Lower leg skin (tissue), 3 donors: ENCODE measurements at regions not wholly inside any gene's neighbourhood (a gene's known extent, or its start where the extent isn't known, plus 50 kb on each side); places are given as distances from the start of the nearest gene placed in this dataset.

Experiments
- POLR2A ChIP-seq, 2 donors: fragments of 450-650 bp; IDR thresholded peaks; one replicate each; pipeline ENCODE4 v1.6.1; 2016 to 2017; ENCODE audit warnings: antibody characterized with exemption in 2 of 2, mild to moderate bottlenecking in 1 of 2, moderate library complexity in 1 of 2
- TF ChIP-seq, protein P1 (sequence below), 3 donors: fragments of 450-650 bp; IDR thresholded peaks; one replicate each; pipeline ENCODE4 v1.5.1; 2016; ENCODE audit warnings: antibody characterized with exemption in 3 of 3, mild to moderate bottlenecking in 3 of 3, moderate library complexity in 2 of 3

DNA sequence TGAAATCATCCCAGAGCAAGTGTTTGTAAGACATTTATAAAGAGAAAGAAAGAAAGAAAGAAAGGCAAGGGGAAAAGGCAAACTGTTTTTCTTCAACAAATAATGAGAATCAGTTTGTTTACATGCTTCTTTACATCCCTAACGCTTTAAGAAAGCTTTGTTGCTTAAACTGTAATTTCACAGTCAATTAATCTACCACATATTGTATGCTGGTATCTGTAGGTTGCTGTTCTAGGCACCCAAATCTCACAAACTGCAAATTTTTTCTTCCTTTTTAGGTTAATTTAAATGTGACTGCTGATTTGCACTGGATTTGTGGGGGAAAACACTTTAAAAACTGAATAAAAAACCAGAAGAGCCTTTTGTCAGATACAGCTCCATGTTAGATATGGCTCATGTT is 384.2 kb downstream of the ATP23 start:
- TF ChIP-seq, protein P1, sequence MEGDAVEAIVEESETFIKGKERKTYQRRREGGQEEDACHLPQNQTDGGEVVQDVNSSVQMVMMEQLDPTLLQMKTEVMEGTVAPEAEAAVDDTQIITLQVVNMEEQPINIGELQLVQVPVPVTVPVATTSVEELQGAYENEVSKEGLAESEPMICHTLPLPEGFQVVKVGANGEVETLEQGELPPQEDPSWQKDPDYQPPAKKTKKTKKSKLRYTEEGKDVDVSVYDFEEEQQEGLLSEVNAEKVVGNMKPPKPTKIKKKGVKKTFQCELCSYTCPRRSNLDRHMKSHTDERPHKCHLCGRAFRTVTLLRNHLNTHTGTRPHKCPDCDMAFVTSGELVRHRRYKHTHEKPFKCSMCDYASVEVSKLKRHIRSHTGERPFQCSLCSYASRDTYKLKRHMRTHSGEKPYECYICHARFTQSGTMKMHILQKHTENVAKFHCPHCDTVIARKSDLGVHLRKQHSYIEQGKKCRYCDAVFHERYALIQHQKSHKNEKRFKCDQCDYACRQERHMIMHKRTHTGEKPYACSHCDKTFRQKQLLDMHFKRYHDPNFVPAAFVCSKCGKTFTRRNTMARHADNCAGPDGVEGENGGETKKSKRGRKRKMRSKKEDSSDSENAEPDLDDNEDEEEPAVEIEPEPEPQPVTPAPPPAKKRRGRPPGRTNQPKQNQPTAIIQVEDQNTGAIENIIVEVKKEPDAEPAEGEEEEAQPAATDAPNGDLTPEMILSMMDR (IDR thresholded peaks at IDR 0.05): no peak
- TF ChIP-seq POLR2A (IDR thresholded peaks at IDR 0.05): no peak
